ENCODE measurements at regions not wholly inside any gene's neighbourhood (a gene's known extent, or its start where the extent isn't known, plus 50 kb on each side); places are given as distances from the start of the nearest gene placed in this dataset.

- Histone ChIP-seq H4K20me1 (ENCODE audit: insufficient read depth) (no peaks in the 10 kb centered on the region), H3K4me3 (replicated peaks in 1 of 2; ENCODE audit: low read depth in 1 of 2, low read length in 2 of 2) (no peak overlapping the region), H2AFZ (ENCODE audit: low read depth, low read length, poor library complexity, severe bottlenecking) (no peak overlapping the region), H3K9me3 (ENCODE audit: control insufficient read depth in 1 of 2, insufficient read depth in 1 of 2, low read depth in 1 of 2, low read length in 2 of 2) (peaks cover 4 to 7% of the 10 kb centered on the region in 2 experiments; a peak in 1 of 4 replicates), H3K9ac (ENCODE audit: low read length) (no peak overlapping the region), H3K79me2 (ENCODE audit: insufficient read depth, low read length) (no peaks in the 10 kb centered on the region), H3K4me2 (ENCODE audit: low read length) (no peak overlapping the region), H3K4me1 (ENCODE audit: control insufficient read depth in 1 of 2, insufficient read depth in 2 of 2, low read length in 2 of 2) (no peaks in the 10 kb centered on the region), H3K27ac (ENCODE audit: low read depth, low read length) (no peak overlapping the region), H3K9me2 (ENCODE audit: insufficient read depth) (no peaks in the 10 kb centered on the region), H3K36me3 (ENCODE audit: control insufficient read depth in 1 of 2, insufficient read depth in 2 of 2, low read length in 2 of 2) (no peaks in the 10 kb centered on the region), H3K27me3 (ENCODE audit: insufficient read depth, low read length) (no peaks in the 10 kb centered on the region)
- ATAC-seq (no peak), DNase-seq (ENCODE audit: low read depth, low spot score) (no peak)
- CTCF ChIA-PET: no interaction called here
- intact Hi-C loops (cut with micrococcal nuclease): no loop called here
- TF ChIP-seq ZFX (IDR thresholded peaks at IDR 0.05) (no peak), MAX (IDR thresholded peaks at IDR 0.05) (no peak), JUND (IDR thresholded peaks at IDR 0.05) (no peak)
- no TSS peak for BruUV-seq (replicated peaks)
- RAD21 ChIA-PET (ENCODE audit: low non-redundant PET in 1 of 2, low total read pairs in 2 of 2, uncharacterized antibody in 2 of 2, unreplicated experiment in 2 of 2): no interaction called here
- POLR2A ChIA-PET: no interaction called here
Observed at GRCh38 chr16:35480988-35481387, 2021.6 kb downstream of the TP53TG3F start.

DNA sequence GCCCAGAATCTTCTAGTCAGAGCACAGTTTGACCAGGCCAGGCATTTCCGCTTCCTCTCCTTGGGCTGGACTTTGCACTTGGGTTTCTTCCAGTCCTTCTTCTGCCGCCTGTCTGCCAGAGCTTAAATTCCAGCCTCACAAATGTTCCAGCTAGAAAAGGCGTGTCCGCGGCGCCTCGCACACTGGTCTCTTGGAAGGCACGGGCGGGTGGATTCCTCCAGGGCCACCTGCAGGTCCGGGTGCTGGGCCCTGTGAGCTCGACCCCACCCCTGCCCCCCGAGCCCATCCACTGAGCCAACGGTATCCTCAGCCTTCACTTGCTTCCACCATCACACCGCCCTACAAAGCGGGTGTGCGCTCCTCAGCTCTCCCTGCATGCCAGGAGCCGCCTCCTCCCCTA lies 2026.5 kb downstream of the TP53TG3F start:
- intact Hi-C loops (cut with micrococcal nuclease): no loop called here
- no peaks in the 10 kb centered on the region; the same call in 1 of the 2 replicates for H4K20me1 ChIP-seq (ENCODE audit: insufficient read depth)
- no peak overlapping the region for H2AFZ ChIP-seq (ENCODE audit: low read depth, low read length, poor library complexity, severe bottlenecking)
- H3K9me2 ChIP-seq (ENCODE audit: insufficient read depth): no peaks in the 10 kb centered on the region
- ChIA-PET RAD21 (ENCODE audit: low non-redundant PET in 1 of 2, low total read pairs in 2 of 2, uncharacterized antibody in 2 of 2, unreplicated experiment in 2 of 2) (no interaction called here), POLR2A (no interaction called here), CTCF (no interaction called here)
- no peak for DNase-seq (ENCODE audit: low read depth, low spot score)
- TF ChIP-seq MAX (IDR thresholded peaks at IDR 0.05) (no peak), FOSL1 (IDR thresholded peaks at IDR 0.05; ENCODE audit: low read depth) (no peak), ZFX (IDR thresholded peaks at IDR 0.05) (no peak), EZH2 (IDR thresholded peaks at IDR 0.05) (no peak), CEBPB (IDR thresholded peaks at IDR 0.05; ENCODE audit: low read depth) (no peak)
- BruUV-seq (replicated peaks): no TSS peak
- H3K9me3 ChIP-seq (ENCODE audit: control insufficient read depth in 1 of 2, insufficient read depth in 1 of 2, low read depth in 1 of 2, low read length in 2 of 2): peaks cover 4 to 11% of the 10 kb centered on the region in 2 experiments; a peak in 2 of 4 replicates
- no peak for ATAC-seq
- H3K9ac ChIP-seq (ENCODE audit: low read length): no peak overlapping the region
- no peaks in the 10 kb centered on the region for H3K4me1 ChIP-seq (ENCODE audit: control insufficient read depth in 1 of 2, insufficient read depth in 2 of 2, low read length in 2 of 2)
- H3K79me2 ChIP-seq (ENCODE audit: insufficient read depth, low read length): no peaks in the 10 kb centered on the region
- no peak overlapping the region for H3K4me3 ChIP-seq (replicated peaks in 1 of 2; ENCODE audit: low read depth in 1 of 2, low read length in 2 of 2)
- no peaks in the 10 kb centered on the region for H3K36me3 ChIP-seq (ENCODE audit: control insufficient read depth in 1 of 2, insufficient read depth in 2 of 2, low read length in 2 of 2)
- H3K27ac ChIP-seq (ENCODE audit: low read depth, low read length): no peak overlapping the region
- H3K27me3 ChIP-seq (ENCODE audit: insufficient read depth, low read length): no peaks in the 10 kb centered on the region
- no peak overlapping the region for H3K4me2 ChIP-seq (ENCODE audit: low read length)

Measured in HCT116 (cell line).